ENCODE measurements at regions not wholly inside any gene's neighbourhood (a gene's known extent, or its start where the extent isn't known, plus 50 kb on each side); places are given as distances from the start of the nearest gene placed in this dataset.

- no peak for TF ChIP-seq CTCF (conservative IDR thresholded peaks at IDR 0.05)
- TF ChIP-seq ZFX (IDR thresholded peaks at IDR 0.05): no peak
These were observed 182.7 kb downstream of the RNF152 start for GRCh38 chr18:61710082-61710620.

Data from C4-2B (cell line).